Colonic mucosa (tissue), 4 donors: ENCODE measurements at regions not wholly inside any gene's neighbourhood (a gene's known extent, or its start where the extent isn't known, plus 50 kb on each side); places are given as distances from the start of the nearest gene placed in this dataset.
A peak's percentile ranks its signal among the peaks of the same experiment; 100 is the strongest.

Experiments
- DNase-seq: peaks from one replicate; pipeline ENCODE4 v3.0.0-alpha.2; 2020
- H3K27ac ChIP-seq: fragments of 200-600 bp; one replicate; pipeline ENCODE4 v1.8.0; 2021
- H3K27me3 ChIP-seq: fragments of 200-600 bp; one replicate; pipeline ENCODE4 v1.8.0; 2021
- H3K36me3 ChIP-seq: fragments of 200-600 bp; one replicate; pipeline ENCODE4 v1.8.0; 2021
- H3K4me1 ChIP-seq: fragments of 200-600 bp; one replicate; pipeline ENCODE4 v1.8.0; 2021; ENCODE audit warnings: mild to moderate bottlenecking
- H3K4me3 ChIP-seq: fragments of 200-600 bp; one replicate; pipeline ENCODE4 v1.8.0; 2021
- H3K9ac ChIP-seq, 2 donors: one replicate each; pipeline ENCODE4 v1.7.0; 2013; ENCODE audit warnings: control low read depth in 2 of 2, low read depth in 2 of 2, low read length in 2 of 2
- H3K9me3 ChIP-seq: fragments of 200-600 bp; one replicate; pipeline ENCODE4 v1.8.0; 2021
- CTCF ChIP-seq: fragments of 200-600 bp; IDR thresholded peaks from one replicate; pipeline ENCODE4 v1.8.0; 2022; ENCODE audit warnings: antibody characterized with exemption, mild to moderate bottlenecking
- intact Hi-C: fragments of 100-400 bp; cut with DNase I; formaldehyde crosslinking; loops from one replicate; pipeline ENCODE4 v1.14.1; 2022
- donor health status: healthy.
- donor health status: DM: no; HTN: no; CAD: no.
- donor health status: DM: no; HTN: no; CAD: no.

- H3K9ac ChIP-seq: no peak overlapping the region
- H3K4me1 ChIP-seq: no peaks in the 10 kb centered on the region
- H3K36me3 ChIP-seq: no peaks in the 10 kb centered on the region
- TF ChIP-seq CTCF: no peak
- no peak overlapping the region for H3K27ac ChIP-seq
- H3K4me3 ChIP-seq: no peak overlapping the region
- no peak for DNase-seq
- H3K27me3 ChIP-seq: no peaks in the 10 kb centered on the region
- no peaks in the 10 kb centered on the region for H3K9me3 ChIP-seq
- intact Hi-C loops: no loop called here
Measured at GRCh38 chr16:9392956-9393355, 301.5 kb downstream of the HAPSTR1 start.

DNA sequence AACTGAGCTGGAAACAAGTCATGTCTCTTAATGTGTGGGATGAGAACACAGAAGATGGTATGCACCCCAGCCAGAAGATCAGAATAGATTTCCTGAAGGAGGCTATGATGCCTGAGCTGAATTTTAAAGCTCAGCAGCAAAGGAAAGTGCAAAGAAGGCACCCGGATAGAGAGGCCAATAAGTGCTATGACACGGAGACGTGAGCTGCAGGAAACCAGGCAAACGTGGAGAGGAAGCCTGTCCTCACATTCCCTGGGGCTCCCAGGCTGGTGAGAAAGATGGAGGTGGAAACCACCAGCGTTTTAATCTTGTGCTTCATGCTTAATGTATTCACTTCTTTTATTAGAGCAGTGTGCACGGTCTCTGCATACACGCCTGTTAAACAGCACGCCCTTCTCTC is 302.1 kb downstream of the HAPSTR1 start:
- Histone ChIP-seq H3K36me3 (no peaks in the 10 kb centered on the region), H3K4me1 (no peaks in the 10 kb centered on the region), H3K9ac (no peak overlapping the region), H3K4me3 (no peak overlapping the region), H3K27ac (no peak overlapping the region), H3K27me3 (no peaks in the 10 kb centered on the region), H3K9me3 (no peaks in the 10 kb centered on the region)
- no peak for DNase-seq
- intact Hi-C loops: no loop called here
- TF ChIP-seq CTCF: no peak

- Histone ChIP-seq H3K27ac (no peak overlapping the region), H3K4me3 (no peak overlapping the region), H3K4me1 (no peaks in the 10 kb centered on the region), H3K9me3 (no peaks in the 10 kb centered on the region), H3K36me3 (no peaks in the 10 kb centered on the region), H3K9ac (no peak overlapping the region), H3K27me3 (no peaks in the 10 kb centered on the region)
- no peak for TF ChIP-seq CTCF
- peak; percentile 27 for DNase-seq
- intact Hi-C loops: no loop called here
Measured at GRCh38 chr16:9395958-9396359, 304.5 kb downstream of the HAPSTR1 start.

DNA sequence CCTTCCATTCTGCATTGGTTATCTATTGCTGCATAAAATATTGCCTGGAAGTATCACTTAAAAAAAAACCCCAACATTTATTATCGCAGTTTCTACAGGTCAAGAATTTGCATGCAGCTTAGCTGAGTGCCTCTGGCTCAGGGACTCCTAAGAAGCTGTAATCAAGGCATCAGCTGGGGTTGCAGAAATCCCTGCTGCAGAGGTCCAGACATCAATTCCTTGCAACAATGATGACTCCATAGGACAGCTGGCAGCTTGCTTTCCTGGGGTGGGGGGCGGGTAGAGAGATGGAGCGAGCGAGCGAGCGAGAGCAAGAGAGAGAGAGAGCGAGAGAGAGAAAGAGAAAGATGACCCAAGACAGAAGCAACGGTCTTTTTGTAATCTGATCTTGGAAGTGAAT is 308.1 kb downstream of the HAPSTR1 start:
- no peaks in the 10 kb centered on the region for H3K36me3 ChIP-seq
- H3K27ac ChIP-seq: no peak overlapping the region
- no peak overlapping the region for H3K4me3 ChIP-seq
- no peak for DNase-seq
- intact Hi-C loops: no loop called here
- no peak overlapping the region for H3K9ac ChIP-seq
- no peaks in the 10 kb centered on the region for H3K27me3 ChIP-seq
- no peak for TF ChIP-seq CTCF
- H3K4me1 ChIP-seq: no peaks in the 10 kb centered on the region
- no peaks in the 10 kb centered on the region for H3K9me3 ChIP-seq

- no peak overlapping the region for H3K4me3 ChIP-seq
- no peaks in the 10 kb centered on the region for H3K9me3 ChIP-seq
- no peak for TF ChIP-seq CTCF
- no peaks in the 10 kb centered on the region for H3K27me3 ChIP-seq
- no peak overlapping the region for H3K9ac ChIP-seq
- H3K36me3 ChIP-seq: no peaks in the 10 kb centered on the region
- intact Hi-C loops: no loop called here
- H3K27ac ChIP-seq: no peak overlapping the region
- no peak for DNase-seq
- no peaks in the 10 kb centered on the region for H3K4me1 ChIP-seq
Measured at GRCh38 chr16:9401173-9401572, 309.7 kb downstream of the HAPSTR1 start.
